SU-DHL-6 (cell line): ENCODE measurements at regions not wholly inside any gene's neighbourhood (a gene's known extent, or its start where the extent isn't known, plus 50 kb on each side); places are given as distances from the start of the nearest gene placed in this dataset.

ENCODE experiments used
- EZH2phosphoT487 ChIP-seq: fragments of 200-600 bp; sonication (generic), shearing (Covaris generic); conservative IDR thresholded peaks from 2 replicates; pipeline ENCODE4 v1.6.1; 2018; ENCODE audit warnings: mild to moderate bottlenecking, antibody characterized with exemption, low read length, moderate library complexity, mixed read lengths
- TF ChIP-seq, protein P1 (sequence below): fragments of 200-600 bp; sonication (generic); IDR thresholded peaks from one replicate; pipeline ENCODE4 v1.5.1; 2017; ENCODE audit warnings: antibody characterized with exemption, mild to moderate bottlenecking, low read length, moderate library complexity; ENCODE audit not compliant: insufficient read depth, poor library complexity, severe bottlenecking

DNA sequence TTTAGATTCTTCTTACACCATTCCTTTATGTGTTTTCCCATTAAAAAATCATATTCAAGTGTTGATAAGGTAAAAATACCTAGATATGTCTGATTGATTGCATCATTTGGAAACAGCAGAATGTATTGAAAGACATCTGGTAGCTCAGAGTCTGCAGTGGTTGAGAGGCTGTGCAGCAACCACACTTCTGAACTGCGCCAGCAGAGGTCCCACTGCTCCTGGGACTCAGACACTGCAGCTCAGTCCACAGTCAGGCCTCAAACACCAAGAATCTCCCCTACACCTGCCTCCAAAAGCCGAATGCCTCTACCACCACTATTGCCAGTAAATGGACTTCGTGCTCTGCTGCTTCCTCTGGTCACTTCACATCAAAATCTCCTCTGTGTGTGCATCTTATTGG is 176.9 kb upstream of the LMCD1 start:
- TF ChIP-seq, protein P1, sequence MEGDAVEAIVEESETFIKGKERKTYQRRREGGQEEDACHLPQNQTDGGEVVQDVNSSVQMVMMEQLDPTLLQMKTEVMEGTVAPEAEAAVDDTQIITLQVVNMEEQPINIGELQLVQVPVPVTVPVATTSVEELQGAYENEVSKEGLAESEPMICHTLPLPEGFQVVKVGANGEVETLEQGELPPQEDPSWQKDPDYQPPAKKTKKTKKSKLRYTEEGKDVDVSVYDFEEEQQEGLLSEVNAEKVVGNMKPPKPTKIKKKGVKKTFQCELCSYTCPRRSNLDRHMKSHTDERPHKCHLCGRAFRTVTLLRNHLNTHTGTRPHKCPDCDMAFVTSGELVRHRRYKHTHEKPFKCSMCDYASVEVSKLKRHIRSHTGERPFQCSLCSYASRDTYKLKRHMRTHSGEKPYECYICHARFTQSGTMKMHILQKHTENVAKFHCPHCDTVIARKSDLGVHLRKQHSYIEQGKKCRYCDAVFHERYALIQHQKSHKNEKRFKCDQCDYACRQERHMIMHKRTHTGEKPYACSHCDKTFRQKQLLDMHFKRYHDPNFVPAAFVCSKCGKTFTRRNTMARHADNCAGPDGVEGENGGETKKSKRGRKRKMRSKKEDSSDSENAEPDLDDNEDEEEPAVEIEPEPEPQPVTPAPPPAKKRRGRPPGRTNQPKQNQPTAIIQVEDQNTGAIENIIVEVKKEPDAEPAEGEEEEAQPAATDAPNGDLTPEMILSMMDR, result peak; percentile 21
- TF ChIP-seq EZH2phosphoT487, result no peak
